H1 (cell line): ENCODE measurements at regions not wholly inside any gene's neighbourhood (a gene's known extent, or its start where the extent isn't known, plus 50 kb on each side); places are given as distances from the start of the nearest gene placed in this dataset.
A peak's percentile ranks its signal among the peaks of the same experiment; 100 is the strongest.

Experiments used
- CTCF ChIA-PET: fragments of 300-600 bp; sonication (Branson Sonifier 250); formaldehyde crosslinking; loops from one replicate; lab custom pipeline; 2021; ENCODE audit not compliant: partially characterized antibody; lab: Charles Lee
- POLR2A ChIA-PET: fragments of 300-600 bp; sonication (Branson Sonifier 250); formaldehyde crosslinking; loops from one replicate; lab custom pipeline; 2021; ENCODE audit warnings: inconsistent platforms; ENCODE audit not compliant: partially characterized antibody; lab: Charles Lee
- DNase-seq, 2 experiments: peaks; one replicate each; pipeline versions ENCODE4 v3.0.0 to v3.0.0-alpha.2; 2010 to 2022; ENCODE audit warnings: low spot score in 2 of 2, low read depth in 1 of 2, mixed read lengths in 1 of 2
- FAIRE-seq: peaks from 2 replicates; lab custom pipeline; 2011; peaks lifted over from hg19 to GRCh38; lab: Jason Lieb, UNC
- H2AFZ ChIP-seq: 2 replicates; pipeline ENCODE4 v1.8.1; 2012; ENCODE audit warnings: low read length, inconsistent platforms
- H2AK5ac ChIP-seq: 2 replicates; pipeline ENCODE4 v1.6.1; 2013; ENCODE audit warnings: low read depth, low read length
- H2BK120ac ChIP-seq: replicated peaks from 2 replicates; pipeline ENCODE3; 2013; ENCODE audit warnings: low read depth, low read length, inconsistent platforms
- H2BK12ac ChIP-seq: 2 replicates; pipeline ENCODE4 v1.6.1; 2013; ENCODE audit warnings: low read depth, low read length
- H2BK15ac ChIP-seq: 2 replicates; pipeline ENCODE4 v1.6.1; 2013; ENCODE audit warnings: low read length
- H2BK20ac ChIP-seq: 2 replicates; pipeline ENCODE4 v1.6.1; 2013; ENCODE audit warnings: low read length
- H2BK5ac ChIP-seq: 2 replicates; pipeline ENCODE4 v1.6.1; 2013; ENCODE audit warnings: low read depth, low read length
- H3K14ac ChIP-seq: 2 replicates; pipeline ENCODE4 v1.6.1; 2013; ENCODE audit warnings: inconsistent platforms; ENCODE audit not compliant: insufficient read length
- H3K18ac ChIP-seq: 2 replicates; pipeline ENCODE4 v1.6.1; 2013; ENCODE audit warnings: low read length; ENCODE audit errors: extremely low read depth
- H3K23ac ChIP-seq: 2 replicates; pipeline ENCODE4 v1.6.1; 2013; ENCODE audit warnings: inconsistent platforms; ENCODE audit not compliant: insufficient read length
- H3K23me2 ChIP-seq: 2 replicates; pipeline ENCODE4 v1.6.1; 2013; ENCODE audit warnings: low read depth, low read length
- H3K27ac ChIP-seq: 2 replicates; pipeline ENCODE4 v1.6.1; 2011; ENCODE audit warnings: low read depth, low read length, inconsistent platforms
- H3K27me3 ChIP-seq, 4 experiments: replicated peaks in 1 of 4; 1 replicate in 1 of 4; 2 replicates in 3 of 4; pipeline versions ENCODE4 v1.6.1 to v1.8.1; 2011 to 2013; ENCODE audit warnings: low read length in 3 of 4, mild to moderate bottlenecking in 3 of 4, inconsistent platforms in 2 of 4, mixed read lengths in 2 of 4, moderate library complexity in 1 of 4; ENCODE audit not compliant: control insufficient read depth in 3 of 4, insufficient read depth in 3 of 4; ENCODE audit errors: extremely low read depth in 1 of 4
- H3K36me3 ChIP-seq, 4 experiments: 2 replicates each; pipeline versions ENCODE4 v1.6.1 to v1.8.1; 2011 to 2013; ENCODE audit warnings: mild to moderate bottlenecking in 4 of 4, low read length in 3 of 4, moderate library complexity in 2 of 4, control low read depth in 1 of 4, inconsistent platforms in 1 of 4; ENCODE audit not compliant: insufficient read depth in 4 of 4, control insufficient read depth in 2 of 4
- H3K4ac ChIP-seq: replicated peaks from 2 replicates; pipeline ENCODE3; 2013; ENCODE audit warnings: low read length, low read depth, mixed read lengths, inconsistent platforms; ENCODE audit not compliant: insufficient read length
- H3K4me1 ChIP-seq, 4 experiments: replicated peaks in 1 of 4; 1 replicate in 1 of 4; 2 replicates in 3 of 4; pipeline versions ENCODE4 v1.6.1 to v1.8.1; 2011 to 2013; ENCODE audit warnings: low read length in 3 of 4, inconsistent platforms in 2 of 4, mixed read lengths in 1 of 4; ENCODE audit not compliant: insufficient read depth in 4 of 4, control insufficient read depth in 3 of 4
- H3K4me2 ChIP-seq, 2 experiments: 2 replicates each; pipeline versions ENCODE4 v1.6.1 to v1.8.1; 2011 to 2013; ENCODE audit warnings: low read depth in 2 of 2, low read length in 2 of 2, control low read depth in 1 of 2, inconsistent platforms in 1 of 2, mild to moderate bottlenecking in 1 of 2; ENCODE audit not compliant: insufficient read depth in 1 of 2
- H3K4me3 ChIP-seq, 4 experiments: fragments of 200-600, 300-600 bp in 1 of 4; sonication (generic), shearing (Covaris generic), sonication (Bioruptor Twin) in 1 of 4; 2 replicates each; pipeline versions ENCODE4 v1.5.1 to v1.8.1; 2011 to 2016; ENCODE audit warnings: low read length in 4 of 4, low read depth in 3 of 4, control low read depth in 2 of 4, inconsistent platforms in 2 of 4, mild to moderate bottlenecking in 2 of 4, mixed read lengths in 1 of 4, moderate library complexity in 1 of 4; ENCODE audit not compliant: insufficient read depth in 2 of 4; ENCODE audit errors: extremely low read depth in 1 of 4
- H3K56ac ChIP-seq: replicated peaks from 2 replicates; pipeline ENCODE3; 2013; ENCODE audit warnings: low read depth, mild to moderate bottlenecking, mixed read lengths, low read length, inconsistent platforms; ENCODE audit not compliant: insufficient read length
- H3K79me1 ChIP-seq: 2 replicates; pipeline ENCODE4 v1.6.1; 2013; ENCODE audit warnings: low read depth, low read length, control low read depth
- H3K79me2 ChIP-seq, 2 experiments: 2 replicates each; pipeline versions ENCODE4 v1.6.1 to v1.8.1; 2012 to 2013; ENCODE audit warnings: low read length in 2 of 2, mild to moderate bottlenecking in 2 of 2, inconsistent platforms in 1 of 2; ENCODE audit not compliant: insufficient read depth in 2 of 2, control insufficient read depth in 1 of 2
- H3K9ac ChIP-seq, 4 experiments: replicated peaks in 1 of 4; 1 replicate in 1 of 4; 2 replicates in 3 of 4; pipeline versions ENCODE4 v1.6.1 to v1.8.1; 2011 to 2013; ENCODE audit warnings: low read depth in 3 of 4, low read length in 3 of 4, control low read depth in 2 of 4, mild to moderate bottlenecking in 2 of 4, moderate library complexity in 2 of 4, inconsistent platforms in 1 of 4; ENCODE audit errors: extremely low read depth in 1 of 4
- H3K9me3 ChIP-seq, 2 experiments: 2 replicates each; pipeline versions ENCODE4 v1.6.1 to v1.8.1; 2012 to 2013; ENCODE audit warnings: mild to moderate bottlenecking in 2 of 2, moderate library complexity in 2 of 2, control low read depth in 1 of 2, inconsistent platforms in 1 of 2, low read depth in 1 of 2, low read length in 1 of 2, mixed read lengths in 1 of 2; ENCODE audit not compliant: insufficient read depth in 2 of 2
- H4K20me1 ChIP-seq, 2 experiments: replicated peaks in 1 of 2; 2 replicates each; pipeline versions ENCODE3 to v1.8.1; 2011 to 2013; ENCODE audit warnings: inconsistent platforms in 2 of 2, low read length in 2 of 2, mild to moderate bottlenecking in 1 of 2; ENCODE audit not compliant: insufficient read depth in 2 of 2, control insufficient read depth in 1 of 2
- H4K5ac ChIP-seq: 2 replicates; pipeline ENCODE4 v1.6.1; 2013; ENCODE audit warnings: low read length, low read depth, mixed read lengths, inconsistent platforms; ENCODE audit not compliant: insufficient read length
- H4K8ac ChIP-seq: 2 replicates; pipeline ENCODE4 v1.8.0; 2013; ENCODE audit warnings: mild to moderate bottlenecking, moderate library complexity, low read length, inconsistent platforms; ENCODE audit not compliant: insufficient read depth; ENCODE audit errors: extremely low read depth
- H4K91ac ChIP-seq: replicated peaks from 2 replicates; pipeline ENCODE3; 2013; ENCODE audit warnings: low read length, mixed read lengths, inconsistent platforms; ENCODE audit not compliant: insufficient read length
- GTF2F1 ChIP-seq: IDR thresholded peaks from 2 replicates; pipeline ENCODE4 v1.6.1; 2012; ENCODE audit warnings: low read depth, low read length, improper control_type of control experiment, borderline replicate concordance
- POLR2A ChIP-seq, 2 experiments: IDR thresholded peaks; 1 replicate in 1 of 2; 2 replicates in 1 of 2; pipeline ENCODE4 v1.6.1; 2011; ENCODE audit warnings: low read depth in 2 of 2, low read length in 2 of 2, mild to moderate bottlenecking in 2 of 2; ENCODE audit errors: control extremely low read depth in 1 of 2
- POLR2AphosphoS5 ChIP-seq: IDR thresholded peaks from 2 replicates; pipeline ENCODE4 v1.6.1; 2011; ENCODE audit warnings: low read depth, low read length
- SP2 ChIP-seq: IDR thresholded peaks from 2 replicates; pipeline ENCODE4 v1.6.1; 2012; ENCODE audit warnings: mild to moderate bottlenecking, low read length, inconsistent platforms
- WGBS, 2 experiments: shearing (Covaris generic) in 1 of 2; methylation state at CpG; one replicate each; pipeline versions ENCODE4 v1.1.6 to v1.1.7; 2013 to 2015; ENCODE audit warnings: low lambda C conversion rate in 2 of 2, mixed read lengths in 2 of 2, inconsistent platforms in 1 of 2, low coverage in 1 of 2, missing lambda C conversion rate in 1 of 2; ENCODE audit not compliant: insufficient replicate concordance in 2 of 2, insufficient coverage in 1 of 2, insufficient read length in 1 of 2; ENCODE audit errors: extremely low coverage in 1 of 2, missing lambda C conversion rate in 1 of 2; 5-methylcytosine and 5-hydroxymethylcytosine counted together
- TF ChIP-seq, protein P1 (sequence below): IDR thresholded peaks from 2 replicates; pipeline ENCODE4 v1.6.1; 2012; ENCODE audit warnings: inconsistent platforms
- TF ChIP-seq, protein P2 (sequence below), 3 experiments: IDR thresholded peaks; 1 replicate in 2 of 3; 2 replicates in 1 of 3; pipeline versions ENCODE4 v1.5.1 to v1.6.1; 2011; ENCODE audit warnings: low read length in 3 of 3, mild to moderate bottlenecking in 3 of 3, inconsistent platforms in 2 of 3, low read depth in 1 of 3, moderate library complexity in 1 of 3; ENCODE audit not compliant: insufficient read depth in 1 of 3; ENCODE audit errors: control extremely low read depth in 1 of 3
- TF ChIP-seq, protein P3 (sequence below): IDR thresholded peaks from 2 replicates; pipeline ENCODE4 v1.6.1; 2012; ENCODE audit warnings: low read length, inconsistent platforms

DNA sequence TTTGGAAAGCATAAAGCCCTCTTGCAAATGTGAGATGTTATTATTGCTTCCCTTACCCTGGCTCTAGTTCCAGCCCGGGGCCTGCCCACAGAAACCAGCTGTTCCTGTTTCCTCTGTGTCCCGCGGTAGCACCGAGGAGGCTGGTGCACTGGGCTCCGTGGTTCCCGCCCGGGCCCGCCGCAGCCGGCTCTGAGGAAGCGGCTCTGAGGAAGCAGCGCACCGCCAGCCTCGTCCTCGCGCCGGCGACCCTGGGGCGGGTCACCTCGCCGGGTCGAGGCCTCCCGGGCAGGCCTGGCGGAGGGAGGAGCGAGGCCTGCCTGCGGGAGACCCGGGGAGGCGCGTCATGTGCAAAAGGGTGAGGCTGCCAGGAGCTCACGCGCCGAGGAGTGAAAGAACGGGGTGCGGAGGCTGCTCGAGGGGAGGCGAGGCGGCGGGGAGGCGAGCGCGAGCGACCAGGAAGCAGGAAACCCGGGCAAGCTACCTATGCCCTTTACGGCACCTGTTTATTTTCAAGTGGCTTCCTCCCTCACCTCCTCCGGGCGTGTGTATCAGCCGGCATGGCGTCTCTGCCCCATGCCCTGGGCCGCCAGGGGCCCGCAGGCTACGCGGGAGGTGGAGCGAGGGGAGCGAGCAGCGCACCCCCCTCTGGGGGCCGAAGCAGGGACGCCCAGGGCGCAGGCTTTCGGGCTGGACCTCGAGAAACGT, 61.3 kb upstream of the MEGF10 start:
- peak overlapping the region; percentile 72 to 73 for H3K4me2 ChIP-seq
- peak overlapping the region; percentile 92 for H4K8ac ChIP-seq
- H3K27ac ChIP-seq, result no peak overlapping the region
- H2AK5ac ChIP-seq, result no peak overlapping the region
- peak overlapping the region; percentile 62; the same call in 1 of the 2 replicates for H2BK12ac ChIP-seq
- H4K20me1 ChIP-seq, result no peaks in the 10 kb centered on the region
- no peak overlapping the region for H2BK20ac ChIP-seq
- no peak overlapping the region for H3K56ac ChIP-seq
- H2BK5ac ChIP-seq, result no peak overlapping the region; the same call in 1 of the 2 replicates
- no peaks in the 10 kb centered on the region for H3K36me3 ChIP-seq
- H2BK120ac ChIP-seq, result peak overlapping the region; percentile 29
- FAIRE-seq (no peak), DNase-seq (peak; percentile 13 to 72)
- H3K4me1 ChIP-seq, result peaks cover 0 to 6% (median 5%) of the 10 kb centered on the region in 4 experiments; a peak in 5 of 7 replicates
- H3K9ac ChIP-seq, result peak overlapping the region; percentile 36 to 62 (median 53)
- ChIA-PET CTCF (interaction anchor here (1.0 to 1.7 kb wide), 5 partner anchors 12 to 264 kb away, joined by 3 to 4 read pairs (median 4); no protein-coding TSS in a partner anchor), POLR2A (interaction anchor here (0.8 to 0.9 kb wide), 2 partner anchors 16 to 100 kb away, joined by 3 read pairs; no protein-coding TSS in a partner anchor)
- peaks cover 0 to 8% (median 3%) of the 10 kb centered on the region in 4 experiments; a peak in 6 of 7 replicates for H3K27me3 ChIP-seq
- peak overlapping the region; percentile 86 for H4K91ac ChIP-seq
- H3K79me2 ChIP-seq, result no peaks in the 10 kb centered on the region
- no peak overlapping the region for H3K14ac ChIP-seq
- H3K4me3 ChIP-seq, result peak overlapping the region; percentile 42 to 64 (median 53)
- no peak overlapping the region for H4K5ac ChIP-seq
- no peak overlapping the region for H3K4ac ChIP-seq
- no peak overlapping the region for H3K18ac ChIP-seq
- no peak overlapping the region; the same call in 1 of the 2 replicates for H2BK15ac ChIP-seq
- no peaks in the 10 kb centered on the region for H3K9me3 ChIP-seq
- H3K79me1 ChIP-seq, result no peaks in the 10 kb centered on the region
- peak overlapping the region; percentile 94 for H2AFZ ChIP-seq
- peaks cover 7% of the 10 kb centered on the region; the same call in 1 of the 2 replicates for H3K23me2 ChIP-seq
- 5% methylated on average over 39 of the region's 61 CpGs; no CpG with 5 or more reads in 1 of the 2 experiments for WGBS, 2 experiments
- no peak overlapping the region for H3K23ac ChIP-seq
- TF ChIP-seq, protein P1, sequence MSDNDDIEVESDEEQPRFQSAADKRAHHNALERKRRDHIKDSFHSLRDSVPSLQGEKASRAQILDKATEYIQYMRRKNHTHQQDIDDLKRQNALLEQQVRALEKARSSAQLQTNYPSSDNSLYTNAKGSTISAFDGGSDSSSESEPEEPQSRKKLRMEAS, result peak; percentile 82
- TF ChIP-seq POLR2A (IDR thresholded peaks at IDR 0.05; ENCODE audit: control extremely low read depth in 1 of 2, low read depth in 2 of 2, low read length in 2 of 2), result peak in 1 of 2 experiments; percentile 45; a peak in 1 of 3 replicates
- TF ChIP-seq, protein P2, sequence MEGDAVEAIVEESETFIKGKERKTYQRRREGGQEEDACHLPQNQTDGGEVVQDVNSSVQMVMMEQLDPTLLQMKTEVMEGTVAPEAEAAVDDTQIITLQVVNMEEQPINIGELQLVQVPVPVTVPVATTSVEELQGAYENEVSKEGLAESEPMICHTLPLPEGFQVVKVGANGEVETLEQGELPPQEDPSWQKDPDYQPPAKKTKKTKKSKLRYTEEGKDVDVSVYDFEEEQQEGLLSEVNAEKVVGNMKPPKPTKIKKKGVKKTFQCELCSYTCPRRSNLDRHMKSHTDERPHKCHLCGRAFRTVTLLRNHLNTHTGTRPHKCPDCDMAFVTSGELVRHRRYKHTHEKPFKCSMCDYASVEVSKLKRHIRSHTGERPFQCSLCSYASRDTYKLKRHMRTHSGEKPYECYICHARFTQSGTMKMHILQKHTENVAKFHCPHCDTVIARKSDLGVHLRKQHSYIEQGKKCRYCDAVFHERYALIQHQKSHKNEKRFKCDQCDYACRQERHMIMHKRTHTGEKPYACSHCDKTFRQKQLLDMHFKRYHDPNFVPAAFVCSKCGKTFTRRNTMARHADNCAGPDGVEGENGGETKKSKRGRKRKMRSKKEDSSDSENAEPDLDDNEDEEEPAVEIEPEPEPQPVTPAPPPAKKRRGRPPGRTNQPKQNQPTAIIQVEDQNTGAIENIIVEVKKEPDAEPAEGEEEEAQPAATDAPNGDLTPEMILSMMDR (IDR thresholded peaks at IDR 0.05; ENCODE audit: control extremely low read depth in 1 of 3, insufficient read depth in 1 of 3, low read depth in 1 of 3, low read length in 3 of 3), result peak in 1 of 3 experiments; percentile 9; a peak in 1 of 4 replicates
- no peak; the same call in 1 of the 2 replicates for TF ChIP-seq POLR2AphosphoS5
- TF ChIP-seq SP2, result no peak
- TF ChIP-seq, protein P3, sequence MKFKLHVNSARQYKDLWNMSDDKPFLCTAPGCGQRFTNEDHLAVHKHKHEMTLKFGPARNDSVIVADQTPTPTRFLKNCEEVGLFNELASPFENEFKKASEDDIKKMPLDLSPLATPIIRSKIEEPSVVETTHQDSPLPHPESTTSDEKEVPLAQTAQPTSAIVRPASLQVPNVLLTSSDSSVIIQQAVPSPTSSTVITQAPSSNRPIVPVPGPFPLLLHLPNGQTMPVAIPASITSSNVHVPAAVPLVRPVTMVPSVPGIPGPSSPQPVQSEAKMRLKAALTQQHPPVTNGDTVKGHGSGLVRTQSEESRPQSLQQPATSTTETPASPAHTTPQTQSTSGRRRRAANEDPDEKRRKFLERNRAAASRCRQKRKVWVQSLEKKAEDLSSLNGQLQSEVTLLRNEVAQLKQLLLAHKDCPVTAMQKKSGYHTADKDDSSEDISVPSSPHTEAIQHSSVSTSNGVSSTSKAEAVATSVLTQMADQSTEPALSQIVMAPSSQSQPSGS, result peak; percentile 27; the same call in 1 of the 2 replicates
- TF ChIP-seq GTF2F1, result no peak
